HEK293T (cell line): ENCODE measurements at regions not wholly inside any gene's neighbourhood (a gene's known extent, or its start where the extent isn't known, plus 50 kb on each side); places are given as distances from the start of the nearest gene placed in this dataset.

ENCODE experiments used
- ARNT ChIP-seq: fragments of 450-650 bp; IDR thresholded peaks from 2 replicates; pipeline ENCODE4 v1.6.1; 2017; ENCODE audit warnings: mild to moderate bottlenecking
- ELF4 ChIP-seq: fragments of 450-650 bp; IDR thresholded peaks from 2 replicates; pipeline ENCODE4 v1.6.1; 2017; ENCODE audit warnings: antibody characterized with exemption
- FOXK2 ChIP-seq: fragments of 450-650 bp; IDR thresholded peaks from 2 replicates; pipeline ENCODE4 v1.6.1; 2016; ENCODE audit warnings: mild to moderate bottlenecking
- FOXM1 ChIP-seq: fragments of 450-650 bp; IDR thresholded peaks from 2 replicates; pipeline ENCODE4 v1.6.1; 2017; ENCODE audit warnings: mild to moderate bottlenecking, borderline replicate concordance
- LEF1 ChIP-seq: fragments of 450-650 bp; IDR thresholded peaks from 2 replicates; pipeline ENCODE4 v1.6.1; 2017; ENCODE audit warnings: mild to moderate bottlenecking, borderline replicate concordance
- TARDBP ChIP-seq: fragments of 450-650 bp; IDR thresholded peaks from 2 replicates; pipeline ENCODE4 v1.6.1; 2016
- ZNF384 ChIP-seq: fragments of 450-650 bp; IDR thresholded peaks from 2 replicates; pipeline ENCODE4 v1.6.1; 2016

DNA sequence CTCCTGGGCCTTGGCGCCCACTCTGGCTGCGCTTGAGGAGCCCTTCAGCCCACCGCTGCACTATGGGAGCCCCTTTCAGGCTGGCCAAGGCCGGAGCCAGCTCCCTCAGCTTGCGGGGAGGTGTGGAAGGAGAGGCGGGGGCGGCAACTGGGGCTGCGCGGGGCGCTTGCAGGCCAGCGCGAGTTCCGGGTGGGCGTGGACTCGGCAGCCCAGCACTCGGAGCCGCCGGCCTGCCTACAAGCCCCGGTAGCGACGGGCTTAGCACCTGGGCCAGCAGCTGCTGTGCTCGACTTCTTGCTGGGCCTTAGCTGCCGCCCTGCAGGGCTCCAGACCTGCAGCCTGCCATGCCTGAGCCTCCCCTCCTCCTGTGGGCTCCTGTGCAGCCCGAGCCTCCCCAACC, 141.5 kb upstream of the SLC39A10 start:
- TF ChIP-seq ELF4 (no peak), ZNF384 (no peak), TARDBP (no peak), ARNT (no peak), FOXK2 (no peak), LEF1 (no peak), FOXM1 (no peak)
